ENCODE measurements at regions not wholly inside any gene's neighbourhood (a gene's known extent, or its start where the extent isn't known, plus 50 kb on each side); places are given as distances from the start of the nearest gene placed in this dataset.

DNA sequence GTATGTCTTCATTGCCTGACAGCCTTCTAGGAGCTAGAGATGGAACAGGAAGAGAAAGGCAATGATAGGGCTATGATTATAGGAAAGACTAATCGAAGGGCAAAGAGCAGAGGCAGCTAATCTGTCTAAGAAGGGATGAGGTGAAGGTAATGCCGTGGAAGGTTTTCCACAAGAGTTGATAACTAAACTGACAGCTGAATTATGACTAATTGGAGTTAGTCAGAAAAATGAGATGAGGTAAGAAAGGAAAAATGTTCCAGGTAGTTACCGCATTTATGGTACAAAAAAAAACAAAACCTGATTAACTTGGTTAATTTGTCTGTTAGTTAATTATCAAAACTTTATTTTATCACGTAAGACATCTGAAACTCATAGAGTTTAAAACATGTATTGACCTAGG lies 260.3 kb downstream of the SLITRK6 start:
- TF ChIP-seq, protein P1, sequence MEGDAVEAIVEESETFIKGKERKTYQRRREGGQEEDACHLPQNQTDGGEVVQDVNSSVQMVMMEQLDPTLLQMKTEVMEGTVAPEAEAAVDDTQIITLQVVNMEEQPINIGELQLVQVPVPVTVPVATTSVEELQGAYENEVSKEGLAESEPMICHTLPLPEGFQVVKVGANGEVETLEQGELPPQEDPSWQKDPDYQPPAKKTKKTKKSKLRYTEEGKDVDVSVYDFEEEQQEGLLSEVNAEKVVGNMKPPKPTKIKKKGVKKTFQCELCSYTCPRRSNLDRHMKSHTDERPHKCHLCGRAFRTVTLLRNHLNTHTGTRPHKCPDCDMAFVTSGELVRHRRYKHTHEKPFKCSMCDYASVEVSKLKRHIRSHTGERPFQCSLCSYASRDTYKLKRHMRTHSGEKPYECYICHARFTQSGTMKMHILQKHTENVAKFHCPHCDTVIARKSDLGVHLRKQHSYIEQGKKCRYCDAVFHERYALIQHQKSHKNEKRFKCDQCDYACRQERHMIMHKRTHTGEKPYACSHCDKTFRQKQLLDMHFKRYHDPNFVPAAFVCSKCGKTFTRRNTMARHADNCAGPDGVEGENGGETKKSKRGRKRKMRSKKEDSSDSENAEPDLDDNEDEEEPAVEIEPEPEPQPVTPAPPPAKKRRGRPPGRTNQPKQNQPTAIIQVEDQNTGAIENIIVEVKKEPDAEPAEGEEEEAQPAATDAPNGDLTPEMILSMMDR (IDR thresholded peaks at IDR 0.05): no peak

DNA sequence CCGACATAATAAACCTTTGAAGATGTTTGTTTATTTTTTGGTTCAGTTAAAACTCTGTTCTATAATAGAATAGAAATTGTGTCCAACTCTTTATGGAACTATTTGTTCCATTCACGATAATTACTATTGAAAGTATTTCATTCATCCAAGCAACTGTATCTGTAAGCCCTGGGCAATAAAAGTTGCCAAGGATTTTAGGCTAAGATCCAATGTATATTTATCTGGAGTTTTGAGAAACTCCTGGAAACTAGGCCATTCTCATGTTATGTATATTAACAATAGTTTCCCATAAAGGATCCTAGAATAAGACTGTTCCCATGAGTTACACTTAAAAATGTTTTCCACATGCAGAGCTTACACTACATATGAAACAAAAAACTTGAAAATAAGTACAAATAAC lies 261.6 kb downstream of the SLITRK6 start:
- TF ChIP-seq, protein P1 (IDR thresholded peaks at IDR 0.05): no peak

DNA sequence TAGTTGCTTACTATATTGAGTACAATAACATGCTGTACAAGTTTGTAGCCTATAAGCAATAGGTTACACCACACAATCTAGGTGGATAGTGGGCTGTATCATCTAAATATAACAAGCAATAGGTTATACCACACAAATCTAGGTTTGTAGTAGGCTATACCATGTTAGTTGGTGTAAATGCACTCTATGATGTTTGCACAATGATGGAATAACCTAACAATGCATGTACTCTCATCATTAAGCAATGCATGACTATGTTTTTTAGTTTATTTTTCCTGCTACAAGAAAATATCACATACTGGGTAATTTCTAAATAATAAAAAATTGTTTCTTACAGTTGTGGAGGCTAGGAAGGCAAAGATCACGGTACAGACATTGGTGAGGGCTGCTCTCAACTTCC lies 262.5 kb downstream of the SLITRK6 start:
- TF ChIP-seq, protein P1 (IDR thresholded peaks at IDR 0.05): no peak

DNA sequence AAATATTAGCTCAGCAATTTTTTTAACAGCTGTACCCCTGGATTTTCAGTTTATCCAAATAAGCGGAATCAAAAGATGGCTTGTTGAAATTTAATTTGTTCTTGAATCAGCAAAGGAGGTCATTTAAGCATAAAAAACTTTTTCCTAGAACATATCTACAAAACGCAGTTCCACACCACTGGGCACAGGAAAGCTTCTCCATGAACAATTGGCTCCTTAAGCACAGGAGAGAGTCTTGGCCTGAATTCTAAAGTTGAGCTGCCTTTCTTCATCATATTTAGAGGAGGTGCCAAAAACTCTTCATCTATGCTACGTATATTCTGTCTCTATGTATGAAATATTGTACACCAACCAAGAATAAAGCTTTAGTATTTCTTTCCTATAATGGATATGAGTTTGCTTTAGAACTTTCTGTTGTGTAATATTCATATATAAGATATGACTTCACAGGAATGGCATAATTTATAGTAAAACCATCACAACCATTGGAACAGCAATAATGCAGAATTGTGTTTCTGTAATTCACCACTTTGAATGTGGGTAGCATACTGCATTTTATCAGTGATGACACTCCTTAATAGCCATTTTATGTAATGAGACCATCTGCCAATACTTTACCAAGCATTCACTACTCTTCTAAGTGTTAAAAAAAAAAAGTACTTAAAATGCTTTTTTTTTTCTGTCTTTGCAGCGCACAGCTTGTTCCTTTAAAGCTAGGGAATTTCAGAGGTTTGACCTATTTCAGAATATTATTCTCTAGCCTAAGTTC lies 263.7 kb downstream of the SLITRK6 start:
- TF ChIP-seq, protein P1 (IDR thresholded peaks at IDR 0.05): no peak

DNA sequence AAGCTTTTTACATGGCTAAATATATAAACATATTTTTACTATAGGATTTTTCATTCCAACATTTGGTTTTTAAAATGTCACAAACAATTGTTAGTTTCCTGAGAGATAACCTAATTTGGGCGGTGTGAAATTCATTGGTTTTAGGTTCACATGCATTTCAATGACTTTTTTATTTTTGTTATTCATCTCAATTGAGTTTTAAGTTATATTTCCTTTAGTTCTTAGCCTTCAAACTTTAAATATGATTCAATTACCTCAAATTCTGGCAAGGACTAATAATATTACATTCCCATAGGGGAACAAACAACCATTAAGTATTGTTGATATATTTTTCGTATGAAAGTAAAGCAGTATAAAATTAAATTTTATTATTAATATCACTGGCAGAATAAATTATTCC lies 265.3 kb downstream of the SLITRK6 start:
- TF ChIP-seq, protein P1 (IDR thresholded peaks at IDR 0.05): no peak

DNA sequence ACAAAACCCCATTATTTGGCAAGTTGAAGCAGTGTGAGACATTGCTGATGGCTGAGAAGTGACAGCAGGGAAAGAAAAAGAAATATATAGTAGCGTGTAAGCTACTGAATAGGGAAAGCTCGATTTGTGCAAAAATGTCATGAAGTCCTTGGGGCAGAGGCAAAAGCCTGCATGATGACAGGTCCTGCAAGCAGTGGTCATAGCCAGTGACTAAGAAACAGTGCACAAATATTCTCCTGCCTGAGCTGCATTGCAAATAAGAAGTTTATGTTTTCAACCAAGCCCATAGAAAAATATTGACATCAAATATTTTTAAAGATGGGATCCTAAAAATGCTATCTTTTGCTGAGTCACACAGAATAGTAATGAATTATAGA lies 270.0 kb downstream of the SLITRK6 start:
- TF ChIP-seq, protein P1 (IDR thresholded peaks at IDR 0.05): no peak

DNA sequence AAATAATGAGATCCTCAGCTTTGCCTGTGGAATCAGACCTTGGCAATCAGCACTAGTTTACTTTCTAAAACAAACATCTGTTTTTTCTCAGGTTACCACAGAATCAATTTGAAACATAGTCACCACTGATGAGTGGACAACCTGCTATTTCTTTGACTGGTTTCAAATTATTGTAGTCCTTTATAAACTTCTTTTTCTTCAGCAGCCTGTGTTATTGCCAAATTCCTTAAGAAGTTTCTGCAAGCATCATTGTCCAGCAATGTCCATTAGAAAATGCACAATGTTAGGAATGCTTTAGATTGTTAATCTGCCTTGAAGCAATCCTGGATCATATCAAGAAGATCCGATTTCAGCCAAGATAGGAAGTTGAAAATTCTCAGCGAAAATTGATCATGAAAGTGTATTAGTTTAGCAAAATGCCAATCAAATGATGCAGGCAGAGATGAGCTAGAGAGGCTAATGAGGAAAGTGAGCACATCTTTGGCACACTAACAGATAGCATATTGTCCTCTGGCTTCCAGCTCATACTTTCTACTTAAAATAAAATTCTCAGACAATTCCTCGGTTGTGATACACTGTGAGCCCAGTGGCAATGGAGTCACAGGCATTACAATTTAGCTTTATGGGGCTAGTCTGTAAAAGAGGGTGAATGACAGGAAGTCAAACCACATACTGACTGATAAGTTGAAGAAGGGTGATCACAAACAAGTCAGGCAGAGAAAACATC lies 270.6 kb downstream of the SLITRK6 start:
- TF ChIP-seq, protein P1 (IDR thresholded peaks at IDR 0.05): no peak

All from LNCAP (cell line).